ENCODE measurements at regions not wholly inside any gene's neighbourhood (a gene's known extent, or its start where the extent isn't known, plus 50 kb on each side); places are given as distances from the start of the nearest gene placed in this dataset.

GRCh38 chr4:182142176-182143085 is 100.8 kb upstream of the TENM3 start:
- DNase-seq (ENCODE audit: low spot score): no peak

GRCh38 chr4:182143086-182143821 is 99.9 kb upstream of the TENM3 start:
- DNase-seq (ENCODE audit: low spot score): no peak

DNA sequence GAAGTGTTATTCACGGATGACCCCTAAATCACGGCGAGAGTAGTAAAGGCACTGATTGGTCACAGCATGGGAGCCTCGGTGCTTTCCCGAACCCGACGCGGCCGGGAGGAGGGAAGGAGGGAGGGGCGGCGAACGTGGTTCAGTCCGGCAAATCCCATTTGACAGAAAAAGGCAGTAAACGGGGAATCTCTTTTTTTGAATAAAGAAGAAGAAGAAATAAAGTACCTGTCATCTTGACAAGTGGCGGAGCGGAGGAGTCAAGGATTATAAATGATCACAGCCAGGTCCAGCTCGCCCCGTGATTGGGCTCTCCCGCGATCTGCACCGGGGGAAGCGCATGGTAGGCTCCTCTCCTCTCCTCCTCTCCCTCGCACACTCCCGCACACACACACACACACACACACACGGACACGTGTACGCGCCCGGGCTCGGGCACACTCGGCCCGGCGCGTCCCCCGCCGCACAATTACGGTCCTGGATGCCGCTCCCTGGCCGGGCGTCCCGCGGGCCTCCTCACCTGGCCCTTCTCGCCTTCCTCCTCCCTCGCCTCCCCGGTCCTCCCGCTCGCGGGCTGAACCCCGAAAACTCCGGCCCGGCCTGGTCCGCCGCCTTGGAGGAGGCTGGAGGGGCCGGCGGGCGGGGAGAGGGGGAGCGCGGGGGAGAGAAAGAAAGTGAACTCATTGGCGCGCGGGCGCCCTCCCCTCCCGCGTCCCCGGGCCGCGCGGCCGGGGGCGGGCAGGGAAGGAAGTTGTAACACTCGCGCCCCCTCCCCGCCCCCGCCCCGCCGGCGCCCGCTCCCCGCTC is 99.2 kb upstream of the TENM3 start:
- DNase-seq (ENCODE audit: low spot score): no peak

DNA sequence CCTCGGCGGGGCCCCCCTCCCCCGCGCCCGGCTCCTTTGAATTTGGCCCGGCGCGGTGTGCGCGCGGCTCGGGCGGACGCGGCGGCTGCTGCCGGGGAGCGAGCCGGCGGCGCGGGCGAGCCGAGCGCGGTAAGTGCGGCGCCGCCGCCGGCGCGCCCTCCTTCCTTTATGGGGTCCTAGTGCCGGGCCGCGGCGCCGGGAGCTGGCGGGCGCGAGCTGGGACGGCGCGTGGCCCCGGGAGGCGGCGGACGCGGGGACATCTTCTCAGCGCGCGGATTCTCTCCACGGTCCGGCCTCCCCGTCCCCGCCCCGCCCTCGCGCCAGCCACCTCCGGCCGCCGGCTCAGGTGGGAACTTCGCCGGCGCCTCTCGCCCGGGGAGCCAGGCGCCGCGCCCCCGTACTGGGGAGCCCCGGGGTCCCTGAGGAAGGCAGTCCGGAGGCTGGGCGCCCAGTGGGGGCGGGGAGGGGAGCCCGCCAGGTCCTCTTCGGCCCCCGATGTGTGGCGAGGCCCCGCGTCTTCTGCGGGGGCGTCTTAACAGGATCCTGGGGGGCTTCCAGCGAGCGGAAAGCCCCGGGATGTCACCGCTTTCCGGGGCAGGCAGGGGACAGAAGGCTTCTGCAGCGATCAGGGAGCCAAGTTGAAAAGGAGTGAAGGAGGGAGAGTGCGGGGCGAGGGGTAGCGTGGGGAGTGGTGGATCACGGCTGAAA is 98.4 kb upstream of the TENM3 start:
- no peak for DNase-seq (ENCODE audit: low spot score)

- no peak for DNase-seq (ENCODE audit: low spot score)
These were observed 97.8 kb upstream of the TENM3 start for GRCh38 chr4:182145334-182145905.

DNA sequence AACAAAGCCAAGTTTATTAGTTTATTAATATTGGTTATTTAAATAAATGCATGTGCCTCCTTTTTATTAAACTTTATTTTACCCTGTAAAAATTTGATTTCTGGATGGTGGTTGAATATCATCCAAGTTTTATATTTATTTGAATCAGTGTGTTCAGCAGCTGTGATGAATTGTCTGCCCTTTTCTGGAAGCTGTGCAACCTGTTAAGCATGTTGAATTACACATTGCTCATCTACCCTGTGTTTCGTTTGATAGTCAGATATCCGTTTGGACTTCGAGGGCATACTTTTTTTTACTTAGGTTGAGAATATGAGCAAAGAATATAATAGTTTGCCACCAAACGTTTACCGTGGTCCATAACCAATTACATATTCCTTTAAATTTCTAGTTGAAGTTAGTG is 95.8 kb upstream of the TENM3 start:
- DNase-seq (ENCODE audit: low spot score): no peak

GRCh38 chr4:182150645-182151044 is 92.6 kb upstream of the TENM3 start:
- no peak for DNase-seq (ENCODE audit: low spot score)

- DNase-seq (ENCODE audit: low spot score): no peak
These were observed 87.4 kb upstream of the TENM3 start for GRCh38 chr4:182155806-182156205.

DNA sequence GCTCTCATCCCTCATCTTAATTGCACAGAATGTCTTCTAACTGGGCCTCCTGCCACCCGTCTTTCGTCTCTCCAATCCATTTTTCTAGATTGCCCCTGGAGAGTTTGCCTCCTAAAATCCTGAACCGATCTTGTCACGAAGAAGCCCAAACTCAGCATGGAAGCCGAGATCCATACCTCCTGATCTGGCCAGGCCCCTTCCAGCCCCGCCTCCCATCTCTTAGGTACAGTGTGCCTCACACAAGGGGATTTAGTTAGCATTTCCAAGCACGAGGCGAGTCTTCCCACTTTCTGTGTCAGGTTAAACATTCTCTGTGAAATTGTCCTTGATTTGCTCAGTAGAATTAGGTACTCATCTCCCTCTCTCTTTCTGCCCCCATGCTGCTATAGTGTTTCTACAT is 80.0 kb upstream of the TENM3 start:
- no peak for DNase-seq (ENCODE audit: low spot score)

GRCh38 chr4:182169572-182169971 is 73.6 kb upstream of the TENM3 start:
- DNase-seq (ENCODE audit: low spot score): no peak

DNA sequence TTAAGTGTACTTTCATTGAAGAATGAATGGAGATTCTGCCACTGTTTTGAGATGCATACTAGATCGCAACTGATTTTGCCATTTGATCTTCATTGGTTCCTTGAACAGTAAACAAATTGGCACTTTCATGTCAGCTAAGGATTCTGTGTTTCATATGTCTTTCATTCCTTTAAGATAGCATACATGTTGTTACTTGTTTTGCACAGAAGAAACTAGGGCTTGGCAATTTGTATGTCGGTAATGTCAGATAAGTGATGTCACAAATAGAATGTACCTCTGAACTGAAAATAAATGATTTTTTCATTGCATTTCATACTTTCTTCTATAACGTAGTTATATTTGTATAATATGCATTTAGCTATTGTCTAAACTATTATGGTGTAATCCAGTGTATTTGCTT is 73.2 kb upstream of the TENM3 start:
- no peak for DNase-seq (ENCODE audit: low spot score)

DNA sequence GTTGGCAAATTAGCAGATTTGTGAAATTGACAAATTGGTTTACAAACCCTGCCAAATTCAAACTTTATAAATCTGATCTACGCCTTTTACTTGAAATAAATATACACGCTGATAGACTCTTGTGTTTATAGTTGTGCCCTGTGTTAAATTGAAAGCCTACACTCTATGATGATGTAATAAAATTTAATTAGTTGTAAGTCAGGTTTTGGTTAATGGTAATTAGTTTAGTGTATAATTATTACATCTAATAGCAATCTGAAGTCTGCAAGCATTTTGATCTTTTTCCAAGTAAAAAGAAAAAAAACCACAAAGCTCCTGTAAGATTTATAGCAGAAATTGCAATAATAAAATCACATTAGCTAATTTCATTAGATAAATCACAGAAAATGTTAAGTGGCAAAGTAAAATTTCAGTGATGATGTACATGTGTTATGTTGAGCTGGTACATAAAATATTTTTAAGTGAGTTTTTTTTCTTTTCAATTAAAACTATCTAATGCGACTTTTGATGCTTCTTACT is 72.7 kb upstream of the TENM3 start:
- no peak for DNase-seq (ENCODE audit: low spot score)

GRCh38 chr4:182174979-182175378 is 68.2 kb upstream of the TENM3 start:
- DNase-seq (ENCODE audit: low spot score): no peak

DNA sequence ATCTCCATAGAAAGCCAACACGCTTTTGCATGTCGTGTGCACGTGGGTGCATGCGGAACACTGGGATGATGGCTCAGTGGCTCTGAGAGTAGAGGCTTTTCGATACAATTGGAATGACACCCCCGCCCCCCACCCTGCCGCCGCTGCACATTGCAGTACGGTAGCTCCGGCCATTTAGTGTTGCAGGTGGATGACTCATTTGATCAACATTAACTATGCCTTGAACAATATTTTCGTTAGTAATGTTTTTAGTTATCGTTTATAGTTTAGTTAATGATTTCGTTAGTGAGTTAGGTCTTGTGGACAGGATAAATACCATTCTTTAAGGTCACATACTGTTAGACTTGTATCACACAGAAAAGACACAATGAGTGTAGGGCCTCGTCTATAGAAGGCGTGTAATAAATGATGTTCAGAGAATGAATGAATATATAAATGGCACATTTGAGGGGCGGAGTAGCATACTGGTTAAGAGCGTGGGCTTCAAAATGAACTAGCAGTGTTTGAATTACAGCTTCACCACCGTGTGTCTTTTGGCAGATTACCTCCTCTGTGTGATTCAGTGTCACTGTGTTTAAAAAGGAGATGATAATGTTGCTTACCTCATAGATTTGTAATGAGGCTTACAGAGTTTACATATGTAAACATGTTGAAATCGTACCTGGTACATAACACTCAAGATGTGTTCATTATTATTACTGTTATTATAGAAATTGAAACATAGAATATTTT is 67.2 kb upstream of the TENM3 start:
- DNase-seq (ENCODE audit: low spot score): no peak

DNA sequence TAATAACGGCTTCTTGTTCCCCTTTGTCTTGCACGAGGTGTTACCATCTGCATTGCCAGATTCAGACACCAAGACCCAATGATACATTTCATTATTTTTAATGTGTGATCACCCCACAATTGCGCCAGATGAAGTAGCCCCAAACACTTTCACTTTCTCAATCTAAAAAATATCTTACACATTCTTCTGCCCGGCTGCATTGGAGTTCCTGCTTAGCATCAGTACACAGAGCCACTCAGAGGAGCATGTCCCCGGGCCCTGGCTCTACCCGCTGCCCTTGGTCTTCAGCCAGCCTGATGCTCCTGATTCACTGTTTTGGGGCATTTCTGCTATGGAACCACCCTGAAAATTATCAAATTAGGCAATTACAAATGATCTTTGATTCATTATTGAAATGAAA is 66.0 kb upstream of the TENM3 start:
- no peak for DNase-seq (ENCODE audit: low spot score)

DNA sequence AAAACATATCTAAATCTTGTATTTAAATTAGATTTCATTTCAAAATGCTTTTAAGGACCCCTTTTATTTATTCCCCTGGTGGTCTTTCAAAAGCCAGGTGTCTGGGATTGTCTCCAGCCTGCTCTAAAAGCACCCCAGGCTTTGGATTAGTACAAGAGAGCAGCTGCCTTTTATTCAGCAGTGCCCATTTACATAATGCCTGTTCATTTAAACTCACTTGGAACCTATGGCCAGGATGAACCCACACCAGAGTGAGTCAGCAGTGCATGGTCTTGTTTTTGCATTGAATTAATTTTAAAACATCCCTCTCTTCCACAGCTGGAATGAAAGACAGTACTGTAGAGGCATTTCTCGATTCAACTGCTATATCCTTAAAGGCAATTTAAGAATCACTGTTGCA is 64.1 kb upstream of the TENM3 start:
- DNase-seq (ENCODE audit: low spot score): no peak

DNA sequence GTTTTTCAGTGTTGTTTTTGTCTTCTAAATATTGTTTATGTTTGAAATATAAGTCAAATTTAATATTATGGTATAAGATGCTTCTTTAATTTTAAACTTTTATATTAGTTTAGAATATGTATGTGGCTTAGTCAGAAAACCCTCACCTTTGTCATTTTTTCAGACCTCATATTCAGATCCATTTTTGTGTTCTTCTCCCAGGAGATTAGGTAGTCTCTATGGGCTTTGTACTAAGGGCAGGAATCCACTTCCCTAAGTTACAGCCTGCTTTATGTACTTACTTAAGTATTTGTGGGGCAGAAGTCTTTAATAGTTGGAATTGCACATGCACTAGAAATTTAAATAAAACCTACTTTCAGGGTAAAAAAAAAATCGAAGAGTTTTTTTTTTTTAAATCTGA is 63.5 kb upstream of the TENM3 start:
- DNase-seq (ENCODE audit: low spot score): no peak

DNA sequence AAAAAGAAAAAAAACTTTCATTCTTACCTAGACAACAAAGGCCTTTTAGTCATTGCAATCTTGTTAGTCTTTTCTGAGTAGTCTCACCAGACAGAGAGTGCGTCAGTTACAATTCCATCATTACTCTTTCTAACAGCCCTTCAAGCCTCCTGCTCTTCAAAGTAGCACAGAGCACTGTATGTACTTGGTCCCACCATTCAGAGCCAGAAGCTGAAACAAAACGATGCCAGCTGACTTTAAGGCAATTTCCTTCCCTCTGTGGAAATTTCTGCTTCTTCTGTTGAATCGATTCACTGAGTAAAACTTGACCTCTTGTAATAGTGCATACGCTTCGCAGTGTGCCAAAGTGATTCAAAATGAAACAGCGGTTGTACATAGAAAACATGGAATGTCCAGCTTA is 57.7 kb upstream of the TENM3 start:
- DNase-seq (ENCODE audit: low spot score): no peak

- DNase-seq (ENCODE audit: low spot score): no peak
These were observed 55.5 kb upstream of the TENM3 start for GRCh38 chr4:182187674-182188073.

GRCh38 chr4:182188622-182189021 is 54.6 kb upstream of the TENM3 start:
- no peak for DNase-seq (ENCODE audit: low spot score)
